ENCODE measurements at regions not wholly inside any gene's neighbourhood (a gene's known extent, or its start where the extent isn't known, plus 50 kb on each side); places are given as distances from the start of the nearest gene placed in this dataset.
"Not testable (repeated sequence)": the region's sequence is repeated elsewhere in the genome, so short reads cannot be mapped to it uniquely, and the experiment has no call there.

GRCh38 chr13:91236182-91236581, 111.3 kb upstream of the MIR17HG start:
- DNase-seq, result no peak

GRCh38 chr13:91236921-91237320, 110.6 kb upstream of the MIR17HG start:
- no peak for DNase-seq

DNA sequence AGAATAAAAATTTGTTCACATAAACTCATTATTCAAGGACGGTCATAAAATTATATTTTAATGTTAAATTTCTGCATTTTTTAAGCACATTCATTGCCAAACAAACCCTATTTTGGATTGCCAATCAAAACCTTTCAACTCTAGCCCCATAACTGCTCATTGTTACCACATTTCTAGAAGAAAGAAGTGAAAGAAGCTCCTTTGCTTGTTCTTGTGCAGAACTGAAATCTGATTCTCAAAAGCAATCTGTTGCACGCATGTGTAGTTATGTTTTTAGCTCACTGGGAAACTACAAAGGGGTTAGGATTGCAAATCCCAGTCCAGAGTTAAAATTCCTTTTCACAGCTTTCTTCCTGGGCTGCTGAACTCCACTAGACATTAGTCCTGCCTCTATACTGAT, 109.5 kb upstream of the MIR17HG start:
- no peak for DNase-seq

GRCh38 chr13:91240341-91240740, 107.1 kb upstream of the MIR17HG start:
- DNase-seq, result no peak

DNA sequence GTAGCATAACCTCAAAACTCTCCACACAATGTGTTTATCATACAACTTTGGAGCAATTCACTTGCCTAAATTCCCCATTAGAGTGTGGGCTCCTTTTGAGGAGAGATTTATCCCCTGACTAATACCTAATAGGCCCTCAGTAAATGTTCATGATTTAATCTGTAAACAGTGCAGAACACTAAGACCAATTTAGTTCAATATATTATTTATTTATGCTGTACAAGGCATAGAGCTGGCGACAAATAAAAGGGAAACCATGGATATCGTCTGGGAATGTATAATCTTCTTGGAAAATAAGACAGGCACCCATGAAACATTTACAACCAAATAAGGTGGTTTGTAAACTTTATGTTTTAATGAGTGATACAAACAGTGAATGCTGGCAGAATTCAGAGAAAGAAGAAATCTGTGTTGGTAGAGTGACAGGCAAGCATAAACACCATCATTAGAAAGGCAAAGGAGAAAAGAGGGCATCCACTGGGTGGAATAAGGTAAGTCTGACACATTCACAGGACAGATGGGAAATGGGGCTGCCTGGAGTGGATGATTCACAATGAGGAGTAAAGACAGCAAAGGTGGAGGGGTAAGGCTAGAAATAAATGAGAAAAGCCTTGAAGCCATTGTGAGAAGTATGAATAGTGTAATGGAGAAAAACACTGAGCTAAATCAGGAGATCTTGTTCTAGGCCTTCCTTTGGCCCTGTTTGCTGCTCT, 106.1 kb upstream of the MIR17HG start:
- no peak for DNase-seq

DNA sequence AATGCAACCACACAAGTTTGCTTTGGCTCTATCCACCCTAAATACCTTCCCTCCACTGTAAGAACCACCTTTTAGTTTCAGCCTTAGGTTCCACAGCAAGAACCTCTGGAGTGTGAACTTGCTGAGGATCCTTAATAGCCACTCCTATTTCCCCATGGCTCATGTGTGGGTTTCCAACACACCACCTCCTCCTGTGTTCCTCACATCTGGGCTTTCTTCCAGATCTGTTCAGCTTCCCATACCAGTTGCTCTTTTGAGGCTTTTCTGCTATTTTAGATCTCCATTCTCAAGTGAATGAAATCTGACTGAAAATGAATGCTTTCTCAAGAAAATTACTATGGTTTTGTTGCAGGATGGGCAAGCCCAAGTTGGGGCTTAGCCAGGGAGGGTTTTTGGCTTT, 104.8 kb upstream of the MIR17HG start:
- no peak for DNase-seq

DNA sequence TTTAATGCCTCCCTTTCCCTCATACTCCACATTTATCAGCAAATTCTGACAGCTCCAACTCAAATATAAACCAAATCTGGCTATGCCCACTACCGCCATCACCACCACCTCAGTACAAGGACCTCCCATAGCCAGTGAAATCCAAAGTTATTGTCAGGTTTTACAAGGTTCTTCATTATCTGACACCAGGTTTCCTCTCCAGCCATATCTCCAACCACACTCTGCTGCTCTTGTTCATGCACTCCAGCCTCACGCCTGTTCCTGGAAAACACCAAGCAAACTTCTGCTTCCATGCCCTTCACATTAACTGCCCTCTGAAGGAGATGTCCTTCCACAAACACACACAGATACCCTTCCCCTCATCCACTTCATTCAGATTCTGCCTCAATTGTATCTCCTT, 102.2 kb upstream of the MIR17HG start:
- DNase-seq, result no peak

DNA sequence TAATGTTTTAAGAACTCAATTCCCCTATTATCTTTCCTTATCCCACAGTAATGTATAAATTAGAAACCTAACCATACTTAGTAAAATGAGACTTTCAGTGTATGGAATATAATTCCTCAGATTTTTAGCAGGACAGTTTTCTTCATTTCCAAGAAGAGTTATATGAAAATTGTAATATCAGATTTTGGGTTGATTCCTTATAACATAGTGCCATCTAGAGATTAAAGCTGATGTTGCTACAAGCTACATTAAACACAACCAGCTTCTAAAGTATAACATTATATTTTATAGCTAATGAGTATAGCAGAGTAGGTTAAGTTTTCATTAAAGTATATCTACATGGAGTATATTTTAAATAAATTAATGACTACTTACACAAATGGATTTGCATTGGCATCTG, 99.7 kb upstream of the MIR17HG start:
- DNase-seq, result no peak

GRCh38 chr13:91248249-91248648, 99.2 kb upstream of the MIR17HG start:
- DNase-seq, result no peak

DNA sequence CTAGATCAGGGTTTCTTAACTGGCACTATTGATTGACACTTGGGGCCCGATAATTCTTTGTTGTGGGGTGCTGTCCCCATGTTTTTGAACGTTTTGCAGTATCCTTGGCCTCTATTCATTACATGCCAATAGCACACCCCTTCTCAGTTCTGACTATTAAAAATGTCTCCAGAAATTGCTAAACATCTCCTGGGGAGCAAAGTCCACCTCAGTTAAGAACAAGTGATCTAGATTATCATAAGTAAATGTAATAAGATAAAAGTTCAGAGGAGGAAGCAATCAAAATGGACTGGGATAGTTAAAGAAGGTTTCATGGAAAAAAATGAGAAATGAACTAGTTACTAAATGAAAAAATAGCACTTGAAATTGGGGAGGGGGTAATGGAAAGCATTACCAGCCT, 98.1 kb upstream of the MIR17HG start:
- DNase-seq, result no peak

DNA sequence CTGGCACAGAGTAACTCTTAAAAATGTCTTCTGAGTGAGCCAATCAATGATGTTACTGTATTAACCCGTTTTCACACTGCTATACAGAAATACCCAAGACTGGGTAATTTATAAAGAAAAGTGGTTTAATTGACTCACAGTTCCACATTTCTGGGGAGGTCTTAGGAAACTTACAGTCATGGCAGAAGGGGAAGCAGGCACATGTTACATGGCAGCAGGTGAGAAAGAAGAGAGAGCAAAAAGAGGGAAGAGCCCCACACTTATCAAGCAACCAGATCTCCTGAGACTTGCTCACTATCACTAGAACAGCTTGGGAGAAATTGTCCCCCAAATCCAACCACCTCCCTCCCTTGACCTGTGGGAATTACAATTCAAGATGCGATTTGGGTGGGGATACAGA, 97.6 kb upstream of the MIR17HG start:
- no peak for DNase-seq

- not testable (repeated sequence) for DNase-seq
These were observed 95.9 kb upstream of the MIR17HG start for GRCh38 chr13:91251573-91251972.

- DNase-seq, result no peak
These were observed 83.0 kb upstream of the MIR17HG start for GRCh38 chr13:91264484-91264883.

- DNase-seq, result no peak
These were observed 78.2 kb upstream of the MIR17HG start for GRCh38 chr13:91269237-91269636.

DNA sequence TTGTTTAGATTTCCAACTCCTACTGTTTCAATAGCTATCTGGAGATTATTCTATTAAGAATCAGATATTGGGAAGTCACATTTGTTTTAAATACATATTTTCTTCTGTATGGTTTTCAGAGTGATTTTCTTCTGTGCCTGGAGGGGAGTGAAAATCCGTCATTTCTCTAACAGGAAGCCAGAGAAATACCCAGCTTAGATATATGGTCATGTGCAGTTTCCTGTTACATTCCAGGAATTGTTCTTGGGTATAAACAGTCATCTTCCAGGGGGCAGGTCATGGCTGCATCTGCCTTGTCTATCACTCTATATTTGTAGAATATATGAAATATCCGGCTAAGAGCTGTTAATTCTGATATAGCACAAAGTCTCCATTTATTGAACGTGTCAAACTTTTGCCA, 77.5 kb upstream of the MIR17HG start:
- DNase-seq, result no peak

DNA sequence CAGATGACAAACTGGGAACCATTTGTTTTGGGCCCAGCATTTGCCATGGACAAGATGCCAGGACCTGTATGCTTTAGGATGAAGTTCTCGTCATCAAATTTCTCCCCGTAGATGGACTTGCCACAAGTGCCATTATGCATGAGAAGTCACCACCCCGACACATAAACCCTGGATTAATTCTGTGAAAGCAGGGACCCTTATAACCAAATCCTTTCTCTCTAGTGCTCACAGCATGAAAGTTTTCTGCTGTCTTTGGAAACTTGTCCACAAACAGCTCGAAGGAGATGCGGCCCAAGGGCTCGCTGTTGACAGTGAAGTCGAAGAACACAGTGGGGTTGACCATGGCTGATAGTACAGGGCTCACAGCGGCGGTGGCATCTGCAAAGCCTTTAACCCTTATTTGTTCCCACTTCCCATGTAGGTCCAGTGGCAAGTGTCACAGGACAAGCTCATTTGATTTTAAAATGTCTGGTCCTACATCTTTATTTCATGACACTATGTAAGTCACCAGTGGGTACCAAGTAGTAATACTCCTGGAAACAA, 75.2 kb upstream of the MIR17HG start:
- DNase-seq, result no peak

DNA sequence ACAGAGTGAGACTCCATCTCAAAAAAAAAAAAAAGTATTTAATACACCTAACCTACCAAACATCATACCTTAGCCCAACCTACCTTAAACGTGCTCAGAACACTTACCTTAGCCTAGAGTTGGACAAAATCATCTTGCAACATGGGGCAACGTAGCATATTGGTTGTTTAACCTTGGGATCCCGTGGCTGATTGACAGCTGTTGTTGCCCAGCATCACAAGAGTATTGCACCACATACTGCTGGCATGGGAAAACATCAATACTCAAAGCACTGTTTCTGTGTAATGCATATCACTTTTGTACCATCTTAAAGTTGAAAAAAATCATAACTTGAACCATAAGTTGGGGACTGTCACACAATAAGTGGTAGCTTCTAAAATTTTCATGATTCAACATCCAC, 73.8 kb upstream of the MIR17HG start:
- no peak for DNase-seq

DNA sequence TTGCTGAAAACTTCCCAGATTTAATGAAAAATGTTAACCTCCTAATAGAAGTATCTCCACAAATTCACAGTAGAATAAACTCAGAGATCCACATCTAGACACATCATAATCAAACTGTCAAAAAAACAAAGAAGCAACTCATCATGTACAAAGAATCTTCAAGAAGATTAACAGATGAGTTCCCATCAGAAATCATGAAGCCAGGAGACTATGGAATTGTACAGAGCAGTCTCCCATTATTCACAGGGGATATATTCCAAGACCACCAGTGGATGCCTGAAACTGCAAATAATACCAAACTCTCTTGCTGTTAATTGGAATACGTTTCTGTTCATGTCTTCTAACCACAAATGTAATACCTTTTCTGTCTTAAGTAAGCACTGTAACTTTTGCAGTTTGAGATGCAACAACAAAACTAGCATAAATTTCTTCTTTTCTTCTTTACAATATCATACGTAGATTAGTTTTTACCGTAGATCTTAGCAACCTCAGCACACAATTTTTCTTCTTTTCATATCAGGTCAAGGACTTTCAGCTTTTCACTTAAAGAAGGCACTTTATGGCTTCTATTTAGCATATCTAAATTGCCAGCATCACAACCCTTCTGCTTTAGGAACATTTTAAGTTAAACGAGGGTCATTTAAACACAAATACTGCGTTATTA, 70.3 kb upstream of the MIR17HG start:
- no peak for DNase-seq

GRCh38 chr13:91278291-91278690, 69.2 kb upstream of the MIR17HG start:
- DNase-seq, result no peak

DNA sequence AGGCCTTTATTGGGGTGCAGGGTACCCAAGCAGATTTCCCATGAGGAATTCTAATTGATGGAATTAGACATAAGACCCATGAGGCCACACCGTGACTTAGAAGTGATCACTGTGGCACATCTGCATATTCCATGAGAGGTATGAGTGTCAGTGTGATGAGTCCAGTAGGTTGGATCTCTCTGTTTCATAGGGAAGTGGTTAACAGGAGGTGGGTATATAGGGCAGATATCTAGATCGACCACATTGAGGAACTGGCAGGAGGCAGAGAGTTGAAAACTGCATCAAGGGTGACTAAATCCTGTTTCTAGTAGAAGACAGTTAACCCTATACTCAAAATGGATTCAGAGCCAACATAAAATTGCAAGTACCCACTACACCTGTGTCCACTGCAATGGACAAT, 68.6 kb upstream of the MIR17HG start:
- no peak for DNase-seq

GRCh38 chr13:91280801-91281200, 66.7 kb upstream of the MIR17HG start:
- no peak for DNase-seq

DNA sequence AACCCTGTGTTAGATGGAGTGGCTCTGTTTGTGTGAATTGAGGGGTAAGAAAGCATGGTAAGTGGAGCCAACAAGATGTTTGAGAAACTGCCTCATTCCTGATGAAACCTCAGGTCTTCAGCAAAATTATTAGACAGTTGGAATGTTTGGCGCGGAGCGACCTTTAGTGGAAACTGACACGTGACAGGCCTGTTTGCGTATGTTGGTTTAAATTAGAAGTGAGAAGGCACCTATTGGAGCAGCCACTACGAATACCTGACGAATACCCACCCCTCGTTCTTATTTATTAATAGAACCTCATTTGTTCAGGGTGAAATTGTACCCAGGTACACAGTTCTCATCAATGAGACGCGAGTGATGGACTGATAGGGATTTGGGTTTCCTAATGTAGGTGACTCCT, 63.2 kb upstream of the MIR17HG start:
- DNase-seq, result no peak

DNA sequence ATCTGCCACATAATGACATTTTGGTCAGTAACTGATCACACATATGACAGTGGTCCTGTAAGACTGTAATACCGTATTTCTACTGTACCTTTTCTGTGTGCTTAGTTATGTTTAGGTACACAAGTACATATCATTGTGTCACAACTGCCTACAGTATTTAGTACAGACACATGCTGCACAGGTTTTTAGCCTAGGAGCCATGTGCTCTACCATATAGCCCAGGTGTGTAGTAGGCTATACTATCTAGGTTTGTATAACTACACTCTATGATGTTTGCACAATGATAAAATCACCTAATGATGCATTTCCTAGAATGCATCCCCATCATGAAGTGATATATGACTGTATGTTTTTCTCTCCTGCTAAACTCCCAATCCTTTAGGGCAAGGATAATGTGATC, 61.2 kb upstream of the MIR17HG start:
- DNase-seq, result no peak

GRCh38 chr13:91291078-91291477, 56.4 kb upstream of the MIR17HG start:
- no peak for DNase-seq

Data from activated CD4-positive, alpha-beta T cell treated with anti-CD3 and anti-CD28 coated beads, Interleukin-2, amount 50 U/mL, for 16 hours (primary cell).